ENCODE measurements at regions not wholly inside any gene's neighbourhood (a gene's known extent, or its start where the extent isn't known, plus 50 kb on each side); places are given as distances from the start of the nearest gene placed in this dataset.

- Histone ChIP-seq H3K36me3 (no peaks in the 10 kb centered on the region), H3K4me1 (no peaks in the 10 kb centered on the region), H3K27ac (no peak overlapping the region), H3K27me3 (no peaks in the 10 kb centered on the region), H3K4me3 (no peak overlapping the region), H3K9me3 (no peaks in the 10 kb centered on the region)
- no peak for DNase-seq (ENCODE audit: low spot score in 2 of 2)
- intact Hi-C loops (cut with DNase I; ENCODE audit: low total_unique reads), result loop anchor here (5.0 kb wide), 1 partner anchor 1145 kb away; no protein-coding TSS in a partner anchor
- TF ChIP-seq CTCF (IDR thresholded peaks at IDR 0.05) (no peak), POLR2AphosphoS5 (IDR thresholded peaks at IDR 0.05) (no peak), POLR2A (IDR thresholded peaks at IDR 0.05) (no peak)
These were observed 326.4 kb upstream of the NAALADL2 start for GRCh38 chr3:174532776-174533175.

GRCh38 chr3:174533286-174533685 lies 325.8 kb upstream of the NAALADL2 start:
- Histone ChIP-seq H3K4me3 (no peak overlapping the region), H3K4me1 (no peaks in the 10 kb centered on the region), H3K9me3 (no peaks in the 10 kb centered on the region), H3K27ac (no peak overlapping the region), H3K36me3 (no peaks in the 10 kb centered on the region), H3K27me3 (no peaks in the 10 kb centered on the region)
- TF ChIP-seq CTCF (IDR thresholded peaks at IDR 0.05) (no peak), POLR2AphosphoS5 (IDR thresholded peaks at IDR 0.05) (no peak), POLR2A (IDR thresholded peaks at IDR 0.05) (no peak)
- no peak for DNase-seq (ENCODE audit: low spot score in 2 of 2)
- intact Hi-C loops (cut with DNase I; ENCODE audit: low total_unique reads), result loop anchor here (5.0 kb wide), 1 partner anchor 1144 kb away; no protein-coding TSS in a partner anchor

DNA sequence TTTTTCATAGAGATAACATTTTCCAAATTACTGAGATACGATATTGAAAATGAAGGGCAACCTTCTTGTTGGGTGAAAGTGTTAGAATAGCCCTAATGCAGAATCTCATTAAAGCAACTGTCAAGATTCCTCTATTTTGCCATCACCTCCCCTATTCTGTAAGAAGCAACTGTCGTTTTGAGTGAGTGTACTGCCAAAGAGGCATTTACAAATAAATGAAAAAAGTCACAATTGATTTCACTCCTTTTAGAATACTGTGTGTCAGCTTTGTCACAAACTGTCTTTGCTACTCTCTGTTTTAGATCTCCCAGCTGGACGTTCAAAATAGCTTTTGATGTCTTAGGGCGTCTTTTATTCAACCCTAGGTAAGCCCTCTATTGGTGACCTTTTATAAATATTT lies 322.8 kb upstream of the NAALADL2 start:
- no peak for DNase-seq (ENCODE audit: low spot score in 2 of 2)
- no peak for TF ChIP-seq CTCF (IDR thresholded peaks at IDR 0.05)
- TF ChIP-seq POLR2A (IDR thresholded peaks at IDR 0.05), result no peak
- no peak for TF ChIP-seq POLR2AphosphoS5 (IDR thresholded peaks at IDR 0.05)
- no peaks in the 10 kb centered on the region for H3K9me3 ChIP-seq
- no peak overlapping the region for H3K27ac ChIP-seq
- H3K4me3 ChIP-seq, result no peak overlapping the region
- H3K27me3 ChIP-seq, result no peaks in the 10 kb centered on the region
- intact Hi-C loops (cut with DNase I; ENCODE audit: low total_unique reads), result no loop called here
- H3K4me1 ChIP-seq, result no peaks in the 10 kb centered on the region
- H3K36me3 ChIP-seq, result no peaks in the 10 kb centered on the region

DNA sequence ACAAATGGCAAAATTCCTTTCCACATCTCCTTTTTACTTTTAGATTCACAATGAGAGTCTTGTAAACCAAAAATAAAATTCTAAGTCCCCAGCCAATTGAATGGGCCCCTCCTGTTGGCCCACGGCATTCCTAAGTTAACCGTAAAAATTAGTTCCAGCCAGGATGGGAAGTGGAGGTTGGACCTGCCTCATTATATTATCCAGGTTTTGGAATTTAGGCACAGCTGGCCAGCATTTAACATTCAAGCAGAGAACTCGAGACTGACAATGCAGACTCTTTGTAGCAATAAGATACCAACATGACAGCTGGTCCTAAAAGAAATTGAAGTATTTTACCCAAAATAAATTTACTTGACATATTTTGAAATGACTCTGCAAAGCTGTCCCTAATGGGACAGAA lies 321.0 kb upstream of the NAALADL2 start:
- intact Hi-C loops (cut with DNase I; ENCODE audit: low total_unique reads), result no loop called here
- no peak overlapping the region for H3K27ac ChIP-seq
- H3K4me3 ChIP-seq, result no peak overlapping the region
- DNase-seq (ENCODE audit: low spot score in 2 of 2), result no peak
- no peak for TF ChIP-seq POLR2A (IDR thresholded peaks at IDR 0.05)
- no peak for TF ChIP-seq POLR2AphosphoS5 (IDR thresholded peaks at IDR 0.05)
- TF ChIP-seq CTCF (IDR thresholded peaks at IDR 0.05), result no peak
- H3K4me1 ChIP-seq, result no peaks in the 10 kb centered on the region
- no peaks in the 10 kb centered on the region for H3K36me3 ChIP-seq
- no peaks in the 10 kb centered on the region for H3K9me3 ChIP-seq
- H3K27me3 ChIP-seq, result no peaks in the 10 kb centered on the region

GRCh38 chr3:174540116-174540908 lies 318.8 kb upstream of the NAALADL2 start:
- Histone ChIP-seq H3K4me3 (no peak overlapping the region), H3K36me3 (no peaks in the 10 kb centered on the region), H3K27me3 (no peaks in the 10 kb centered on the region), H3K9me3 (no peaks in the 10 kb centered on the region), H3K27ac (no peak overlapping the region), H3K4me1 (no peaks in the 10 kb centered on the region)
- TF ChIP-seq POLR2AphosphoS5 (IDR thresholded peaks at IDR 0.05) (no peak), POLR2A (IDR thresholded peaks at IDR 0.05) (no peak), CTCF (IDR thresholded peaks at IDR 0.05) (no peak)
- intact Hi-C loops (cut with DNase I; ENCODE audit: low total_unique reads), result no loop called here
- DNase-seq (ENCODE audit: low spot score in 2 of 2), result no peak
